H1 (cell line): ENCODE measurements at regions not wholly inside any gene's neighbourhood (a gene's known extent, or its start where the extent isn't known, plus 50 kb on each side); places are given as distances from the start of the nearest gene placed in this dataset.
"Not testable (repeated sequence)": the region's sequence is repeated elsewhere in the genome, so short reads cannot be mapped to it uniquely, and the experiment has no call there.

Source experiments
- CTCF ChIA-PET: fragments of 300-600 bp; sonication (Branson Sonifier 250); formaldehyde crosslinking; loops from one replicate; lab custom pipeline; 2021; ENCODE audit not compliant: partially characterized antibody; lab: Charles Lee
- POLR2A ChIA-PET: fragments of 300-600 bp; sonication (Branson Sonifier 250); formaldehyde crosslinking; loops from one replicate; lab custom pipeline; 2021; ENCODE audit warnings: inconsistent platforms; ENCODE audit not compliant: partially characterized antibody; lab: Charles Lee
- DNase-seq, 2 experiments: peaks; one replicate each; pipeline versions ENCODE4 v3.0.0 to v3.0.0-alpha.2; 2010 to 2022; ENCODE audit warnings: low spot score in 2 of 2, low read depth in 1 of 2, mixed read lengths in 1 of 2
- FAIRE-seq: peaks from 2 replicates; lab custom pipeline; 2011; peaks lifted over from hg19 to GRCh38; lab: Jason Lieb, UNC
- H2AFZ ChIP-seq: 2 replicates; pipeline ENCODE4 v1.8.1; 2012; ENCODE audit warnings: low read length, inconsistent platforms
- H2AK5ac ChIP-seq: 2 replicates; pipeline ENCODE4 v1.6.1; 2013; ENCODE audit warnings: low read depth, low read length
- H2BK120ac ChIP-seq: replicated peaks from 2 replicates; pipeline ENCODE3; 2013; ENCODE audit warnings: low read depth, low read length, inconsistent platforms
- H2BK12ac ChIP-seq: 2 replicates; pipeline ENCODE4 v1.6.1; 2013; ENCODE audit warnings: low read depth, low read length
- H2BK15ac ChIP-seq: 2 replicates; pipeline ENCODE4 v1.6.1; 2013; ENCODE audit warnings: low read length
- H2BK20ac ChIP-seq: 2 replicates; pipeline ENCODE4 v1.6.1; 2013; ENCODE audit warnings: low read length
- H2BK5ac ChIP-seq: 2 replicates; pipeline ENCODE4 v1.6.1; 2013; ENCODE audit warnings: low read depth, low read length
- H3K14ac ChIP-seq: 2 replicates; pipeline ENCODE4 v1.6.1; 2013; ENCODE audit warnings: inconsistent platforms; ENCODE audit not compliant: insufficient read length
- H3K18ac ChIP-seq: 2 replicates; pipeline ENCODE4 v1.6.1; 2013; ENCODE audit warnings: low read length; ENCODE audit errors: extremely low read depth
- H3K23ac ChIP-seq: 2 replicates; pipeline ENCODE4 v1.6.1; 2013; ENCODE audit warnings: inconsistent platforms; ENCODE audit not compliant: insufficient read length
- H3K23me2 ChIP-seq: 2 replicates; pipeline ENCODE4 v1.6.1; 2013; ENCODE audit warnings: low read depth, low read length
- H3K27ac ChIP-seq: 2 replicates; pipeline ENCODE4 v1.6.1; 2011; ENCODE audit warnings: low read depth, low read length, inconsistent platforms
- H3K27me3 ChIP-seq, 4 experiments: replicated peaks in 1 of 4; 1 replicate in 1 of 4; 2 replicates in 3 of 4; pipeline versions ENCODE4 v1.6.1 to v1.8.1; 2011 to 2013; ENCODE audit warnings: low read length in 3 of 4, mild to moderate bottlenecking in 3 of 4, inconsistent platforms in 2 of 4, mixed read lengths in 2 of 4, moderate library complexity in 1 of 4; ENCODE audit not compliant: control insufficient read depth in 3 of 4, insufficient read depth in 3 of 4; ENCODE audit errors: extremely low read depth in 1 of 4
- H3K36me3 ChIP-seq, 4 experiments: 2 replicates each; pipeline versions ENCODE4 v1.6.1 to v1.8.1; 2011 to 2013; ENCODE audit warnings: mild to moderate bottlenecking in 4 of 4, low read length in 3 of 4, moderate library complexity in 2 of 4, control low read depth in 1 of 4, inconsistent platforms in 1 of 4; ENCODE audit not compliant: insufficient read depth in 4 of 4, control insufficient read depth in 2 of 4
- H3K4ac ChIP-seq: replicated peaks from 2 replicates; pipeline ENCODE3; 2013; ENCODE audit warnings: low read length, low read depth, mixed read lengths, inconsistent platforms; ENCODE audit not compliant: insufficient read length
- H3K4me1 ChIP-seq, 4 experiments: replicated peaks in 1 of 4; 1 replicate in 1 of 4; 2 replicates in 3 of 4; pipeline versions ENCODE4 v1.6.1 to v1.8.1; 2011 to 2013; ENCODE audit warnings: low read length in 3 of 4, inconsistent platforms in 2 of 4, mixed read lengths in 1 of 4; ENCODE audit not compliant: insufficient read depth in 4 of 4, control insufficient read depth in 3 of 4
- H3K4me2 ChIP-seq, 2 experiments: 2 replicates each; pipeline versions ENCODE4 v1.6.1 to v1.8.1; 2011 to 2013; ENCODE audit warnings: low read depth in 2 of 2, low read length in 2 of 2, control low read depth in 1 of 2, inconsistent platforms in 1 of 2, mild to moderate bottlenecking in 1 of 2; ENCODE audit not compliant: insufficient read depth in 1 of 2
- H3K4me3 ChIP-seq, 4 experiments: fragments of 200-600, 300-600 bp in 1 of 4; sonication (generic), shearing (Covaris generic), sonication (Bioruptor Twin) in 1 of 4; 2 replicates each; pipeline versions ENCODE4 v1.5.1 to v1.8.1; 2011 to 2016; ENCODE audit warnings: low read length in 4 of 4, low read depth in 3 of 4, control low read depth in 2 of 4, inconsistent platforms in 2 of 4, mild to moderate bottlenecking in 2 of 4, mixed read lengths in 1 of 4, moderate library complexity in 1 of 4; ENCODE audit not compliant: insufficient read depth in 2 of 4; ENCODE audit errors: extremely low read depth in 1 of 4
- H3K56ac ChIP-seq: replicated peaks from 2 replicates; pipeline ENCODE3; 2013; ENCODE audit warnings: low read depth, mild to moderate bottlenecking, mixed read lengths, low read length, inconsistent platforms; ENCODE audit not compliant: insufficient read length
- H3K79me1 ChIP-seq: 2 replicates; pipeline ENCODE4 v1.6.1; 2013; ENCODE audit warnings: low read depth, low read length, control low read depth
- H3K79me2 ChIP-seq, 2 experiments: 2 replicates each; pipeline versions ENCODE4 v1.6.1 to v1.8.1; 2012 to 2013; ENCODE audit warnings: low read length in 2 of 2, mild to moderate bottlenecking in 2 of 2, inconsistent platforms in 1 of 2; ENCODE audit not compliant: insufficient read depth in 2 of 2, control insufficient read depth in 1 of 2
- H3K9ac ChIP-seq, 4 experiments: replicated peaks in 1 of 4; 1 replicate in 1 of 4; 2 replicates in 3 of 4; pipeline versions ENCODE4 v1.6.1 to v1.8.1; 2011 to 2013; ENCODE audit warnings: low read depth in 3 of 4, low read length in 3 of 4, control low read depth in 2 of 4, mild to moderate bottlenecking in 2 of 4, moderate library complexity in 2 of 4, inconsistent platforms in 1 of 4; ENCODE audit errors: extremely low read depth in 1 of 4
- H3K9me3 ChIP-seq, 2 experiments: 2 replicates each; pipeline versions ENCODE4 v1.6.1 to v1.8.1; 2012 to 2013; ENCODE audit warnings: mild to moderate bottlenecking in 2 of 2, moderate library complexity in 2 of 2, control low read depth in 1 of 2, inconsistent platforms in 1 of 2, low read depth in 1 of 2, low read length in 1 of 2, mixed read lengths in 1 of 2; ENCODE audit not compliant: insufficient read depth in 2 of 2
- H4K20me1 ChIP-seq, 2 experiments: replicated peaks in 1 of 2; 2 replicates each; pipeline versions ENCODE3 to v1.8.1; 2011 to 2013; ENCODE audit warnings: inconsistent platforms in 2 of 2, low read length in 2 of 2, mild to moderate bottlenecking in 1 of 2; ENCODE audit not compliant: insufficient read depth in 2 of 2, control insufficient read depth in 1 of 2
- H4K5ac ChIP-seq: 2 replicates; pipeline ENCODE4 v1.6.1; 2013; ENCODE audit warnings: low read length, low read depth, mixed read lengths, inconsistent platforms; ENCODE audit not compliant: insufficient read length
- H4K8ac ChIP-seq: 2 replicates; pipeline ENCODE4 v1.8.0; 2013; ENCODE audit warnings: mild to moderate bottlenecking, moderate library complexity, low read length, inconsistent platforms; ENCODE audit not compliant: insufficient read depth; ENCODE audit errors: extremely low read depth
- H4K91ac ChIP-seq: replicated peaks from 2 replicates; pipeline ENCODE3; 2013; ENCODE audit warnings: low read length, mixed read lengths, inconsistent platforms; ENCODE audit not compliant: insufficient read length
- whole genome bisulfite sequencing, 2 experiments: shearing (Covaris generic) in 1 of 2; methylation state at CpG; one replicate each; pipeline versions ENCODE4 v1.1.6 to v1.1.7; 2013 to 2015; ENCODE audit warnings: low lambda C conversion rate in 2 of 2, mixed read lengths in 2 of 2, inconsistent platforms in 1 of 2, low coverage in 1 of 2, missing lambda C conversion rate in 1 of 2; ENCODE audit not compliant: insufficient replicate concordance in 2 of 2, insufficient coverage in 1 of 2, insufficient read length in 1 of 2; ENCODE audit errors: extremely low coverage in 1 of 2, missing lambda C conversion rate in 1 of 2; 5-methylcytosine and 5-hydroxymethylcytosine counted together

GRCh38 chr1:148426940-148427611 is 56.0 kb downstream of the PPIAL4G start:
- CTCF ChIA-PET, H3K79me2 ChIP-seq, H3K14ac ChIP-seq, H3K9ac ChIP-seq, H3K27ac ChIP-seq, H4K5ac ChIP-seq, H3K4me3 ChIP-seq, H2BK120ac ChIP-seq, H3K4me1 ChIP-seq, H2BK5ac ChIP-seq, H2BK20ac ChIP-seq, H4K91ac ChIP-seq, H3K56ac ChIP-seq, DNase-seq, H3K4ac ChIP-seq, H3K4me2 ChIP-seq, H3K36me3 ChIP-seq, H2BK12ac ChIP-seq, POLR2A ChIA-PET, H3K23ac ChIP-seq, H3K18ac ChIP-seq, H3K9me3 ChIP-seq, FAIRE-seq, H3K27me3 ChIP-seq, H4K20me1 ChIP-seq, H3K79me1 ChIP-seq, H3K23me2 ChIP-seq, H2AK5ac ChIP-seq, H2BK15ac ChIP-seq, H2AFZ ChIP-seq, H4K8ac ChIP-seq: not testable (repeated sequence)
- WGBS, 2 experiments = 89% methylated on average over 2 of the region's 2 CpGs; no CpG with 5 or more reads in 1 of the 2 experiments

- H4K20me1 ChIP-seq, H3K79me1 ChIP-seq, H2AFZ ChIP-seq: not testable (repeated sequence)
Measured at GRCh38 chr1:148426385-148426784, 56.7 kb downstream of the PPIAL4G start.

More at GRCh38 chr1:148426385-148426784, 56.7 kb downstream of the PPIAL4G start:
- H3K23me2 ChIP-seq, H3K4me3 ChIP-seq, H4K91ac ChIP-seq, H3K4me1 ChIP-seq, H2BK12ac ChIP-seq, H3K27me3 ChIP-seq, H3K18ac ChIP-seq, H3K14ac ChIP-seq, H3K9me3 ChIP-seq, H2AK5ac ChIP-seq, H4K5ac ChIP-seq, H2BK15ac ChIP-seq, H4K8ac ChIP-seq, H3K27ac ChIP-seq, H3K9ac ChIP-seq, H3K56ac ChIP-seq, DNase-seq, H2BK5ac ChIP-seq, H2BK20ac ChIP-seq, H2BK120ac ChIP-seq, H3K36me3 ChIP-seq, CTCF ChIA-PET, H3K4me2 ChIP-seq, H3K79me2 ChIP-seq, POLR2A ChIA-PET, H3K23ac ChIP-seq, FAIRE-seq, H3K4ac ChIP-seq: not testable (repeated sequence)
- WGBS, 2 experiments = 98% methylated on average over 2 of the region's 2 CpGs; no CpG with 5 or more reads in 1 of the 2 experiments
